ENCODE measurements at regions not wholly inside any gene's neighbourhood (a gene's known extent, or its start where the extent isn't known, plus 50 kb on each side); places are given as distances from the start of the nearest gene placed in this dataset.
"Not testable (repeated sequence)": the region's sequence is repeated elsewhere in the genome, so short reads cannot be mapped to it uniquely, and the experiment has no call there.

- peak; percentile 2 for DNase-seq (ENCODE audit: low read depth)
- no peak for TF ChIP-seq CTCF (conservative IDR thresholded peaks at IDR 0.05; ENCODE audit: low read depth, low read length)
Observed at GRCh38 chr5:20833081-20833627, 845.2 kb upstream of the CDH18 start.

GRCh38 chr5:20832204-20833080 lies 844.4 kb upstream of the CDH18 start:
- no peak for TF ChIP-seq CTCF (conservative IDR thresholded peaks at IDR 0.05; ENCODE audit: low read depth, low read length)
- DNase-seq (ENCODE audit: low read depth) = peak; percentile 8

More at GRCh38 chr5:20833081-20833627, 845.2 kb upstream of the CDH18 start:
- no peak overlapping the region for H3K4me3 ChIP-seq (ENCODE audit: low read depth, low read length)

GRCh38 chr5:20825951-20826350 lies 838.0 kb upstream of the CDH18 start:
- not testable (repeated sequence) for H3K4me3 ChIP-seq (ENCODE audit: low read depth, low read length); DNase-seq (ENCODE audit: low read depth)

More at GRCh38 chr5:20832204-20833080, 844.4 kb upstream of the CDH18 start:
- H3K4me3 ChIP-seq (ENCODE audit: low read depth, low read length) = no peak overlapping the region

GRCh38 chr5:20797216-20797615 lies 809.2 kb upstream of the CDH18 start:
- not testable (repeated sequence) for DNase-seq (ENCODE audit: low read depth); H3K4me3 ChIP-seq (ENCODE audit: low read depth, low read length)

- not testable (repeated sequence) for DNase-seq (ENCODE audit: low read depth)
Observed at GRCh38 chr5:20784755-20785154, 796.8 kb upstream of the CDH18 start.

GRCh38 chr5:20783484-20783883 lies 795.5 kb upstream of the CDH18 start:
- H3K4me3 ChIP-seq (ENCODE audit: low read depth, low read length); DNase-seq (ENCODE audit: low read depth): not testable (repeated sequence)

More at GRCh38 chr5:20784755-20785154, 796.8 kb upstream of the CDH18 start:
- H3K4me3 ChIP-seq (ENCODE audit: low read depth, low read length) = not testable (repeated sequence)

GRCh38 chr5:20771338-20771737 lies 783.3 kb upstream of the CDH18 start:
- not testable (repeated sequence) for DNase-seq (ENCODE audit: low read depth); H3K4me3 ChIP-seq (ENCODE audit: low read depth, low read length)

- DNase-seq (ENCODE audit: low read depth); H3K4me3 ChIP-seq (ENCODE audit: low read depth, low read length): not testable (repeated sequence)
Observed at GRCh38 chr5:20765074-20765473, 777.1 kb upstream of the CDH18 start.

- not testable (repeated sequence) for H3K4me3 ChIP-seq (ENCODE audit: low read depth, low read length); DNase-seq (ENCODE audit: low read depth)
Observed at GRCh38 chr5:20759459-20759858, 771.5 kb upstream of the CDH18 start.

GRCh38 chr5:20752179-20752578 lies 764.2 kb upstream of the CDH18 start:
- DNase-seq (ENCODE audit: low read depth); H3K4me3 ChIP-seq (ENCODE audit: low read depth, low read length): not testable (repeated sequence)

- not testable (repeated sequence) for H3K4me3 ChIP-seq (ENCODE audit: low read depth, low read length); DNase-seq (ENCODE audit: low read depth)
Observed at GRCh38 chr5:20735715-20736114, 747.7 kb upstream of the CDH18 start.

GRCh38 chr5:20732223-20732622 lies 744.2 kb upstream of the CDH18 start:
- DNase-seq (ENCODE audit: low read depth); H3K4me3 ChIP-seq (ENCODE audit: low read depth, low read length): not testable (repeated sequence)

- not testable (repeated sequence) for H3K4me3 ChIP-seq (ENCODE audit: low read depth, low read length); DNase-seq (ENCODE audit: low read depth)
Observed at GRCh38 chr5:20721286-20721685, 733.3 kb upstream of the CDH18 start.

- H3K4me3 ChIP-seq (ENCODE audit: low read depth, low read length); DNase-seq (ENCODE audit: low read depth): not testable (repeated sequence)
Observed at GRCh38 chr5:20711520-20712155, 723.6 kb upstream of the CDH18 start.

- not testable (repeated sequence) for H3K4me3 ChIP-seq (ENCODE audit: low read depth, low read length); DNase-seq (ENCODE audit: low read depth)
Observed at GRCh38 chr5:20707634-20708033, 719.6 kb upstream of the CDH18 start.

Data from choroid plexus epithelial cell (primary cell).